LNCAP (cell line): ENCODE measurements at regions not wholly inside any gene's neighbourhood (a gene's known extent, or its start where the extent isn't known, plus 50 kb on each side); places are given as distances from the start of the nearest gene placed in this dataset.

ENCODE experiments used
- TF ChIP-seq, protein P1 (sequence below): fragments of 450-650 bp; IDR thresholded peaks from 2 replicates; pipeline ENCODE4 v1.5.1; 2017; ENCODE audit warnings: mild to moderate bottlenecking

DNA sequence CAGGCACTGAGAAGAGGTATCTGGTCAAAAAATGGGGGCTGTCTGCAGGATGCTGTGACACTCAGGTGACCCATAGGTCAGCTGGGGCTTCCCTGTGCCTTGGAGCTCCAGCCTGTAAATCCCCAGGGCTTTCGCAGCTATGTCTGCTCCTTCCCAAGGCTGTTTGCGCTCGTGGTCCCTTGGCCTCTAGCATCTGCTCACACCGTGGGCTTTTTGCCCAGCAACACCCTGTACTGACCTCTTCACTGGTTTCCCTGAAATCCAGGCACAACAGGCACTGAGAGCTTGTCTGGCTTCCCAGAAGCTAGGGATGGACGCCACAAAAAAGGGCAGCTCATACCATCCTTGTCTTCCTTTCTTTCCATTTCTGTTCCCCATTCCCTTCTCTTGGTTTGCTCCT is 280.3 kb upstream of the HABP2 start:
- TF ChIP-seq, protein P1, sequence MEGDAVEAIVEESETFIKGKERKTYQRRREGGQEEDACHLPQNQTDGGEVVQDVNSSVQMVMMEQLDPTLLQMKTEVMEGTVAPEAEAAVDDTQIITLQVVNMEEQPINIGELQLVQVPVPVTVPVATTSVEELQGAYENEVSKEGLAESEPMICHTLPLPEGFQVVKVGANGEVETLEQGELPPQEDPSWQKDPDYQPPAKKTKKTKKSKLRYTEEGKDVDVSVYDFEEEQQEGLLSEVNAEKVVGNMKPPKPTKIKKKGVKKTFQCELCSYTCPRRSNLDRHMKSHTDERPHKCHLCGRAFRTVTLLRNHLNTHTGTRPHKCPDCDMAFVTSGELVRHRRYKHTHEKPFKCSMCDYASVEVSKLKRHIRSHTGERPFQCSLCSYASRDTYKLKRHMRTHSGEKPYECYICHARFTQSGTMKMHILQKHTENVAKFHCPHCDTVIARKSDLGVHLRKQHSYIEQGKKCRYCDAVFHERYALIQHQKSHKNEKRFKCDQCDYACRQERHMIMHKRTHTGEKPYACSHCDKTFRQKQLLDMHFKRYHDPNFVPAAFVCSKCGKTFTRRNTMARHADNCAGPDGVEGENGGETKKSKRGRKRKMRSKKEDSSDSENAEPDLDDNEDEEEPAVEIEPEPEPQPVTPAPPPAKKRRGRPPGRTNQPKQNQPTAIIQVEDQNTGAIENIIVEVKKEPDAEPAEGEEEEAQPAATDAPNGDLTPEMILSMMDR, result no peak

DNA sequence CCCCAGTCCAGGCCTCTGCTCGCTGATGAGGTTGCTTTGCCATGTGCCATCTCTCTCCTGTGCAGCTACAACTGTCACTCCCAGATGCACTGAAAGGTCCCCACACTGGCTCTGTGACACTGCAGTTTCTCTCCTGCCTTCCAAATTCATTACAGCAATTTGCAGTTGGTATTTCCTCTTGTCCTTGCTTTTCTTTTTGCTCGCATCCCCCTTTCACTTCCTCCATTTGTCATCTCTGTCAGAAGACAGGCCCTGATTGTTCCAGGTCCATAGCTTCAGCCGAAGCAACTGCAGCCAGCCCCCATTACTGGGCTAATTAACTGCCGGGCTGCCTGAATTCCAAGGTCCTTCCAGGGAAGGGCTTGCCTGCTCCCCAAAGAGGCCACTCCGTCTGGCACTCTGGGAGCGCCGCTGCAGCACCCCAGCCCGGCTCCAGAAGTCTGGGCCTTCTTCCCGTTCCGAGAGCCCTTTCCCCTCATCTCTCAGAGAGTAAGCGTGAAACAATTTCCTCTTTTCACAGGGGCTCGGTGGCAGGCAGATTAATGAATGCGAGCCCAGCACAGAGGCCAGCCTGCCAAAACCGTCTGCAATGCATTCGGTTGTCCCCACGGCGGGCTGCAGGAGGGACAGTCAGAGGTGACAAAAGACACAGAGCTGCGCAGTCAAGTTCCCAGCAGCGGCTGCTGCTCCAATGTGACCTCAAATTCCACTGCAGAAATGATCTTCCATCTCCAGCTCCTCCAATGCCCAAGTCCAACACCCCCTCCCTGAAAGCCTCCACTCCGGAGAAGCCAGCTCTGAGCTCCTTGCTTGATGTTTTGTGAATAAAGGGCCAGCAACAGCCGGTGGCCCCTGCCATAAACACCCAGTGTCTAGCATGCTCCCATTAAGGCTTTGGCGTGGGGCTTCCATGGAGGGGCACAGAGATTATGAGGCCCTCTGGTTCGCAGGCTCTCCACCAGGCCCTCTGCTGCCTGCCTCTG is 279.4 kb upstream of the HABP2 start:
- TF ChIP-seq, protein P1, result no peak

- TF ChIP-seq, protein P1, result no peak
These were observed 278.6 kb upstream of the HABP2 start for GRCh38 chr10:113274176-113274829.

GRCh38 chr10:113278221-113278620 is 274.6 kb upstream of the HABP2 start:
- TF ChIP-seq, protein P1, result no peak

- TF ChIP-seq, protein P1, result no peak
These were observed 274.2 kb upstream of the HABP2 start for GRCh38 chr10:113278664-113279063.

DNA sequence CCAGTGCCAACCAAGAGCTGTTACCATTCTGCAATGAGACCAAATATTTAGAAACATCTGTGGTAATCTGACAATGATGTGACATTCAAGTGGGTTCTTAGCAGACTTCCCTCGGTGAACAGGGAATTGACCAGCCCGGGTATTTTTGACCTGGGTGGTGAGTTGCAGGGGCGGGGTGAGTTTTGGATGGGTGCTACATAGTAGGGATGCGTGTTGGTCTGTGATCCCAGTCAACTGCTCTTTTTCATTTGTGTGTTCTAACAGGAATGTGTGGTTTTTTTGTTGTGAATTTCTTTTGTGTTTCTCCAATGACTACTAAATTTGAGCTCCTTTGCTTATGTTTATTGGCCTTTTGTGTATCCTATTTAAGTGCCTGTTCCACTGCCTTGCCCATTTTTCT is 273.6 kb upstream of the HABP2 start:
- TF ChIP-seq, protein P1, result no peak

GRCh38 chr10:113282564-113282963 is 270.3 kb upstream of the HABP2 start:
- TF ChIP-seq, protein P1, result no peak
